Retinal pigment epithelial cell (primary cell): ENCODE measurements at regions not wholly inside any gene's neighbourhood (a gene's known extent, or its start where the extent isn't known, plus 50 kb on each side); places are given as distances from the start of the nearest gene placed in this dataset.

Experiments
- DNase-seq: peaks from one replicate; pipeline ENCODE4 v3.0.0-alpha.2; 2010; ENCODE audit warnings: low read depth
- H3K4me3 ChIP-seq: 2 replicates; pipeline ENCODE4 v1.5.1; 2011; ENCODE audit warnings: mild to moderate bottlenecking, low read length, control low read depth, moderate library complexity
- CTCF ChIP-seq: conservative IDR thresholded peaks from 2 replicates; pipeline ENCODE4 v1.5.1; 2011; ENCODE audit warnings: low read depth, low read length, control low read depth, inconsistent platforms

DNA sequence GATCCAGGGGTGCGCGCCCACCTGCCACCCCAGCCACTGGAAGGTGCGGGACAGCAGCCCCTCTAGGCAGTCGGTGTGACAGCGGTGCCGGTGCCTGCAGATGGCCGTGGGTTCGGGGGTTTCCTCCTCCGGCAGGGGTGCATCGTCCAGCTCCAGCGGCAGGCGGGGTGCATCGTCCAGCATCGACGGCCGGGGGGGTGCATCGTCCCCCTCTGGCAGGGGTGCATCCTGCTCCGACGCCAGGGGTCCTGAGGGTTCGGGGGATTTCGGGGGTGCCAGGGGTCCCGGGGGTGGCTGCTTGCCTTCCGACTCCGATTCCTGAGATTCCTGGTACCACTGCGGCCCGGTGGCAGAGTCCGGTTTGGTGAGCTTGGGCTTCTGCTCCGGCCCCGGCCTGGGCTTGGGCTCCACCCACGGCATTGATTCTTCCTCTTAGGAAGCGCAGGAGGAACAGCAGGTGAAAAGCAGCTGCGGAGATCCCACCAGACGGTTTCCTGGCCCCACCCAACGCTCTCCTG is 90.2 kb upstream of the RAB18 start:
- no peak overlapping the region for H3K4me3 ChIP-seq
- DNase-seq, result no peak

DNA sequence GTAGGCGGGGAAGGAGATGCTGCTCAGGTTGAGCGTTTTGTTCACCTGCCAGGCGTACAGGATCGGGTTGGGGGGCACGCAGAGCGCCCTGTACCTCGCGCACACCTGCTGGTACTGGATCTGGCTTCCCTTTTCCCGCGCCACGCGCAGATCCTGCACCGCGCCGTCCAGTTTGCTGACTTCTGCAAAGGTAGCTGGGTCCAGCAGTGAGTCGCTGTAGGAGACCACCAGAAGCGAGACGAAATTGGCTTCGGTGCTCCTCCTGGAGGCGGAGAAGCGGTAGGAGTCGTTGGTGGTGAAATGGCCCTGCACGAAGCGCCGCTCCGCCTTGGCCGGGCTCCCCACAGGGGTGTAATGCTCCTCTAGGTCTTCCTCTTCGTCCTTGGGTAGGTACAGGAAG is 90.7 kb upstream of the RAB18 start:
- no peak for TF ChIP-seq CTCF
- no peak overlapping the region for H3K4me3 ChIP-seq
- no peak for DNase-seq

More for the DNA sequence above, 90.2 kb upstream of the RAB18 start:
- no peak for TF ChIP-seq CTCF

DNA sequence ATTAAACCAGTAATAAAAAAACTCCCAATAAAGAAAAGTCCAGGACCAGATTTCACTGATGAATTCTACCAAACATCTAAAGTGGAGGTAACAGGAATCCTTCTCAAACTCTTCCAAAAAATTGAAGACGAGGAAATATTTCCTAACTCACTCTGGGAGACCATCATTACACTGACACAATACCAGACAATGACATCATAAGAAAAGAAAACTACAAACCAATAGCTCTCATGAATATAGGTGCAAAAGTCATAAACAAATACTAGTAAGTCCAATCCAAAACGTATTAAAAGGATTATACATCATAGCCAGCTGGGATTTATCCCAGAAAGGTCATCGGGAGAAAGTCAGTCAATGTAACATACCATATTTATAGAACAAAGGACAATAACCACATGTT is 94.0 kb upstream of the RAB18 start:
- no peak overlapping the region for H3K4me3 ChIP-seq
- DNase-seq, result no peak
- no peak for TF ChIP-seq CTCF

- DNase-seq, result no peak
- TF ChIP-seq CTCF, result no peak
- H3K4me3 ChIP-seq, result no peak overlapping the region
Observed at GRCh38 chr10:27407271-27407670, 96.8 kb upstream of the RAB18 start.

- TF ChIP-seq CTCF, result no peak
- DNase-seq, result no peak
- no peak overlapping the region for H3K4me3 ChIP-seq
Observed at GRCh38 chr10:27399871-27400270, 104.2 kb upstream of the RAB18 start.

GRCh38 chr10:27393961-27394360 is 110.1 kb upstream of the RAB18 start:
- H3K4me3 ChIP-seq, result no peak overlapping the region
- DNase-seq, result no peak
- TF ChIP-seq CTCF, result no peak

GRCh38 chr10:27392606-27393005 is 111.5 kb upstream of the RAB18 start:
- no peak for TF ChIP-seq CTCF
- no peak for DNase-seq
- no peak overlapping the region for H3K4me3 ChIP-seq
